ENCODE measurements at regions not wholly inside any gene's neighbourhood (a gene's known extent, or its start where the extent isn't known, plus 50 kb on each side); places are given as distances from the start of the nearest gene placed in this dataset.

GRCh38 chr16:48845261-48845660 lies 235.3 kb upstream of the N4BP1 start:
- peaks cover 0 to 4% (median 0%) of the 10 kb centered on the region in 4 donors for H3K9me3 ChIP-seq (ENCODE audit: control insufficient read depth in 4 of 4, insufficient read depth in 3 of 4, low read length in 3 of 4)
- no peak overlapping the region for H3K27ac ChIP-seq (ENCODE audit: low read depth in 1 of 2, low read length in 1 of 2)
- no peaks in the 10 kb centered on the region for H3K4me1 ChIP-seq (ENCODE audit: control insufficient read depth in 5 of 5, insufficient read depth in 5 of 5, low read length in 5 of 5)
- WGBS, 2 donors, result 47 to 58% methylated on average over 2 of the region's 2 CpGs
- no peak for DNase-seq
- no peak for TF ChIP-seq CTCF (IDR thresholded peaks at IDR 0.05; ENCODE audit: control extremely low read depth, extremely low read depth)
- H3K9ac ChIP-seq (ENCODE audit: insufficient read depth in 1 of 2, low read length in 2 of 2), result no peak overlapping the region
- no peak overlapping the region for H3K4me3 ChIP-seq
- H3K27me3 ChIP-seq (ENCODE audit: control insufficient read depth in 3 of 3, insufficient read depth in 3 of 3, low read length in 2 of 3), result no peaks in the 10 kb centered on the region
- no peak for ATAC-seq (ENCODE audit: insufficient read depth, low FRiP score)
- H3K36me3 ChIP-seq (ENCODE audit: control insufficient read depth in 4 of 4, insufficient read depth in 4 of 4, low read length in 4 of 4), result no peaks in the 10 kb centered on the region

- ATAC-seq (ENCODE audit: insufficient read depth, low FRiP score), result no peak
- no peak for DNase-seq
- no peaks in the 10 kb centered on the region for H3K27me3 ChIP-seq (ENCODE audit: control insufficient read depth in 3 of 3, insufficient read depth in 3 of 3, low read length in 2 of 3)
- WGBS, 2 donors, result 37 to 57% methylated on average over 1 of the region's 1 CpG
- peaks cover 0 to 2% (median 0%) of the 10 kb centered on the region in 4 donors for H3K9me3 ChIP-seq (ENCODE audit: control insufficient read depth in 4 of 4, insufficient read depth in 3 of 4, low read length in 3 of 4)
- no peak for TF ChIP-seq CTCF (IDR thresholded peaks at IDR 0.05; ENCODE audit: control extremely low read depth, extremely low read depth)
- H3K9ac ChIP-seq (ENCODE audit: insufficient read depth in 1 of 2, low read length in 2 of 2), result no peak overlapping the region
- H3K36me3 ChIP-seq (ENCODE audit: control insufficient read depth in 4 of 4, insufficient read depth in 4 of 4, low read length in 4 of 4), result no peaks in the 10 kb centered on the region
- H3K4me1 ChIP-seq (ENCODE audit: control insufficient read depth in 5 of 5, insufficient read depth in 5 of 5, low read length in 5 of 5), result no peaks in the 10 kb centered on the region
- no peak overlapping the region for H3K27ac ChIP-seq (ENCODE audit: low read depth in 1 of 2, low read length in 1 of 2)
- no peak overlapping the region for H3K4me3 ChIP-seq
These were observed 228.4 kb upstream of the N4BP1 start for GRCh38 chr16:48838349-48838748.

GRCh38 chr16:48836636-48837035 lies 226.7 kb upstream of the N4BP1 start:
- Histone ChIP-seq H3K27ac (ENCODE audit: low read depth in 1 of 2, low read length in 1 of 2) (no peak overlapping the region), H3K9ac (ENCODE audit: insufficient read depth in 1 of 2, low read length in 2 of 2) (no peak overlapping the region), H3K9me3 (ENCODE audit: control insufficient read depth in 4 of 4, insufficient read depth in 3 of 4, low read length in 3 of 4) (peaks cover 0 to 2% (median 0%) of the 10 kb centered on the region in 4 donors), H3K4me3 (no peak overlapping the region), H3K36me3 (ENCODE audit: control insufficient read depth in 4 of 4, insufficient read depth in 4 of 4, low read length in 4 of 4) (no peaks in the 10 kb centered on the region), H3K27me3 (ENCODE audit: control insufficient read depth in 3 of 3, insufficient read depth in 3 of 3, low read length in 2 of 3) (peaks cover 0 to 2% (median 0%) of the 10 kb centered on the region in 3 donors), H3K4me1 (ENCODE audit: control insufficient read depth in 5 of 5, insufficient read depth in 5 of 5, low read length in 5 of 5) (no peaks in the 10 kb centered on the region)
- DNase-seq, result no peak
- no peak for ATAC-seq (ENCODE audit: insufficient read depth, low FRiP score)
- no peak for TF ChIP-seq CTCF (IDR thresholded peaks at IDR 0.05; ENCODE audit: control extremely low read depth, extremely low read depth)
- WGBS, 2 donors, result 64 to 67% methylated on average over 4 of the region's 4 CpGs

- no peaks in the 10 kb centered on the region for H3K4me1 ChIP-seq (ENCODE audit: control insufficient read depth in 5 of 5, insufficient read depth in 5 of 5, low read length in 5 of 5)
- no peaks in the 10 kb centered on the region for H3K36me3 ChIP-seq (ENCODE audit: control insufficient read depth in 4 of 4, insufficient read depth in 4 of 4, low read length in 4 of 4)
- no peak overlapping the region for H3K27ac ChIP-seq (ENCODE audit: low read depth in 1 of 2, low read length in 1 of 2)
- peaks cover 0 to 2% (median 0%) of the 10 kb centered on the region in 3 donors for H3K27me3 ChIP-seq (ENCODE audit: control insufficient read depth in 3 of 3, insufficient read depth in 3 of 3, low read length in 2 of 3)
- 88 to 94% methylated on average over 2 of the region's 2 CpGs for WGBS, 2 donors
- H3K9ac ChIP-seq (ENCODE audit: insufficient read depth in 1 of 2, low read length in 2 of 2), result no peak overlapping the region
- no peaks in the 10 kb centered on the region for H3K9me3 ChIP-seq (ENCODE audit: control insufficient read depth in 4 of 4, insufficient read depth in 3 of 4, low read length in 3 of 4)
- TF ChIP-seq CTCF (IDR thresholded peaks at IDR 0.05; ENCODE audit: control extremely low read depth, extremely low read depth), result no peak
- ATAC-seq (ENCODE audit: insufficient read depth, low FRiP score) (no peak), DNase-seq (no peak)
- H3K4me3 ChIP-seq, result no peak overlapping the region
These were observed 226.1 kb upstream of the N4BP1 start for GRCh38 chr16:48836067-48836466.
